Thyroid gland (tissue), 4 donors: ENCODE measurements at regions not wholly inside any gene's neighbourhood (a gene's known extent, or its start where the extent isn't known, plus 50 kb on each side); places are given as distances from the start of the nearest gene placed in this dataset.

ENCODE experiments used
- DNase-seq, 2 donors: peaks; one replicate each; pipeline ENCODE4 v3.0.0-alpha.2; 2019
- H3K27ac ChIP-seq, 3 donors: fragments of 200-600 bp; sonication (generic); 1 replicate in 2 of 3; 2 replicates in 1 of 3; pipeline ENCODE4 v1.5.1; 2016 to 2019; ENCODE audit warnings: mild to moderate bottlenecking in 1 of 3, moderate library complexity in 1 of 3
- H3K27me3 ChIP-seq: fragments of 200-600 bp; sonication (generic); one replicate; pipeline ENCODE4 v1.5.1; 2019
- H3K36me3 ChIP-seq, 2 donors: fragments of 200-600 bp; sonication (generic); one replicate each; pipeline ENCODE4 v1.5.1; 2016 to 2019
- H3K4me1 ChIP-seq, 2 donors: fragments of 200-600 bp; sonication (generic); one replicate each; pipeline ENCODE4 v1.5.1; 2017 to 2019
- H3K4me3 ChIP-seq, 3 donors: fragments of 200-600 bp; sonication (generic); replicated peaks in 1 of 3; 1 replicate in 2 of 3; 2 replicates in 1 of 3; pipeline ENCODE4 v1.5.1; 2016; ENCODE audit warnings: mild to moderate bottlenecking in 1 of 3
- H3K9me3 ChIP-seq: fragments of 200-600 bp; sonication (generic); one replicate; pipeline ENCODE4 v1.5.1; 2017
- POLR2A ChIP-seq, 2 donors: fragments of 450-650 bp; IDR thresholded peaks; one replicate each; pipeline ENCODE4 v1.6.1; 2017; ENCODE audit warnings: antibody characterized with exemption in 2 of 2, mild to moderate bottlenecking in 2 of 2, moderate library complexity in 1 of 2
- WGBS, 2 donors: methylation state at CpG; one replicate each; pipeline ENCODE4 v1.1.5; 2017; 5-methylcytosine and 5-hydroxymethylcytosine counted together
- intact Hi-C: fragments of 100-400 bp; cut with DNase I; formaldehyde crosslinking; loops from one replicate; pipeline ENCODE4 v1.15.1; 2023
- TF ChIP-seq, protein P1 (sequence below), 6 experiments: fragments of 200-600 bp in 3 of 6; fragments of 450-650 bp in 3 of 6; sonication (generic) in 3 of 6; IDR thresholded peaks; one replicate each; pipeline ENCODE4 v1.5.1; 2016 to 2019; ENCODE audit warnings: antibody characterized with exemption in 6 of 6, mild to moderate bottlenecking in 2 of 6, inconsistent platforms in 1 of 6, moderate library complexity in 1 of 6

GRCh38 chr3:10763248-10763620, 52.8 kb upstream of the SLC6A11 start:
- no peaks in the 10 kb centered on the region for H3K36me3 ChIP-seq
- intact Hi-C loops, result loop anchor here (10.0 kb wide), 1 partner anchor 292 kb away; no protein-coding TSS in a partner anchor
- no peak overlapping the region for H3K27ac ChIP-seq
- no peaks in the 10 kb centered on the region for H3K4me1 ChIP-seq
- WGBS, 2 donors, result 81 to 83% methylated on average over 7 to 9 of the region's 9 CpGs
- no peak for TF ChIP-seq POLR2A (IDR thresholded peaks at IDR 0.05)
- TF ChIP-seq, protein P1, sequence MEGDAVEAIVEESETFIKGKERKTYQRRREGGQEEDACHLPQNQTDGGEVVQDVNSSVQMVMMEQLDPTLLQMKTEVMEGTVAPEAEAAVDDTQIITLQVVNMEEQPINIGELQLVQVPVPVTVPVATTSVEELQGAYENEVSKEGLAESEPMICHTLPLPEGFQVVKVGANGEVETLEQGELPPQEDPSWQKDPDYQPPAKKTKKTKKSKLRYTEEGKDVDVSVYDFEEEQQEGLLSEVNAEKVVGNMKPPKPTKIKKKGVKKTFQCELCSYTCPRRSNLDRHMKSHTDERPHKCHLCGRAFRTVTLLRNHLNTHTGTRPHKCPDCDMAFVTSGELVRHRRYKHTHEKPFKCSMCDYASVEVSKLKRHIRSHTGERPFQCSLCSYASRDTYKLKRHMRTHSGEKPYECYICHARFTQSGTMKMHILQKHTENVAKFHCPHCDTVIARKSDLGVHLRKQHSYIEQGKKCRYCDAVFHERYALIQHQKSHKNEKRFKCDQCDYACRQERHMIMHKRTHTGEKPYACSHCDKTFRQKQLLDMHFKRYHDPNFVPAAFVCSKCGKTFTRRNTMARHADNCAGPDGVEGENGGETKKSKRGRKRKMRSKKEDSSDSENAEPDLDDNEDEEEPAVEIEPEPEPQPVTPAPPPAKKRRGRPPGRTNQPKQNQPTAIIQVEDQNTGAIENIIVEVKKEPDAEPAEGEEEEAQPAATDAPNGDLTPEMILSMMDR (IDR thresholded peaks at IDR 0.05), result no peak
- H3K4me3 ChIP-seq, result no peak overlapping the region
- no peaks in the 10 kb centered on the region for H3K27me3 ChIP-seq
- no peak for DNase-seq
- H3K9me3 ChIP-seq, result no peaks in the 10 kb centered on the region

- 78 to 89% methylated on average over 10 of the region's 10 CpGs for WGBS, 2 donors
- H3K27ac ChIP-seq, result no peak overlapping the region
- H3K36me3 ChIP-seq, result no peaks in the 10 kb centered on the region
- H3K4me1 ChIP-seq, result no peaks in the 10 kb centered on the region
- H3K4me3 ChIP-seq, result no peak overlapping the region
- no peak for DNase-seq
- TF ChIP-seq POLR2A (IDR thresholded peaks at IDR 0.05), result no peak
- TF ChIP-seq, protein P1 (IDR thresholded peaks at IDR 0.05), result no peak
- intact Hi-C loops, result loop anchor here (10.0 kb wide), 1 partner anchor 291 kb away; no protein-coding TSS in a partner anchor
- H3K9me3 ChIP-seq, result no peaks in the 10 kb centered on the region
- no peaks in the 10 kb centered on the region for H3K27me3 ChIP-seq
These were observed 52.2 kb upstream of the SLC6A11 start for GRCh38 chr3:10763817-10764258.

GRCh38 chr3:10764259-10765051, 51.6 kb upstream of the SLC6A11 start:
- H3K36me3 ChIP-seq, result no peaks in the 10 kb centered on the region
- no peaks in the 10 kb centered on the region for H3K27me3 ChIP-seq
- 53 to 55% methylated on average over 12 to 23 of the region's 32 CpGs for WGBS, 2 donors
- TF ChIP-seq, protein P1 (IDR thresholded peaks at IDR 0.05), result no peak
- H3K4me1 ChIP-seq, result no peaks in the 10 kb centered on the region
- no peak for DNase-seq
- no peak overlapping the region for H3K4me3 ChIP-seq
- intact Hi-C loops, result loop anchor here (10.0 kb wide), 1 partner anchor 290 kb away; no protein-coding TSS in a partner anchor
- H3K27ac ChIP-seq, result no peak overlapping the region
- no peaks in the 10 kb centered on the region for H3K9me3 ChIP-seq

- intact Hi-C loops, result loop anchor here (10.0 kb wide), 1 partner anchor 289 kb away; no protein-coding TSS in a partner anchor
- Histone ChIP-seq H3K9me3 (no peaks in the 10 kb centered on the region), H3K36me3 (no peaks in the 10 kb centered on the region), H3K27ac (no peak overlapping the region), H3K27me3 (no peaks in the 10 kb centered on the region), H3K4me1 (no peaks in the 10 kb centered on the region), H3K4me3 (no peak overlapping the region)
- DNase-seq, result no peak
- no peak for TF ChIP-seq POLR2A (IDR thresholded peaks at IDR 0.05)
- TF ChIP-seq, protein P1 (IDR thresholded peaks at IDR 0.05), result no peak
- 76 to 77% methylated on average over 4 of the region's 4 CpGs for WGBS, 2 donors
These were observed 49.9 kb upstream of the SLC6A11 start for GRCh38 chr3:10766049-10766705.
